NCI-H748 (cell line): ENCODE measurements at regions not wholly inside any gene's neighbourhood (a gene's known extent, or its start where the extent isn't known, plus 50 kb on each side); places are given as distances from the start of the nearest gene placed in this dataset.

Source experiments
- DNase-seq: peaks from one replicate; lab custom pipeline; 2025; ENCODE audit not compliant: unreplicated experiment; lab: John Stamatoyannopoulos, UW

DNA sequence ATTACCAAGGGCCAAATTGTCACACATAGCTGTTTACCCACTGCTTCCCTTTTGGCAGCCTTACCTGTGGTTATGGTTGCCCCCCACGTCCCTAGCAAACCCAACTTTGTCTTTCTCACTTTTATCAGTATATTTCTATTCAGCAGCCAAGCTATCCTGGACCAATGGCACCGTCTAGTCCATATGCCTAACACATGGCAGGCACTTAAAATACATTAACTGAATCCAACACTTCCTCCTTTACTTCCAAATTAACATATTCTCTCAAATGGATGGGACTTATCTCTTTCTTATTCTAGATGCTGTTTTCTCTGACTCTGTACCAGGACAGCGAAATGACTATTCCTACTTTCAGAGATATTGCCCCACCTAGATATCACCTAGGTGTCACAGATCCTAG is 50.9 kb upstream of the SLC44A1 start:
- DNase-seq, result no peak

DNA sequence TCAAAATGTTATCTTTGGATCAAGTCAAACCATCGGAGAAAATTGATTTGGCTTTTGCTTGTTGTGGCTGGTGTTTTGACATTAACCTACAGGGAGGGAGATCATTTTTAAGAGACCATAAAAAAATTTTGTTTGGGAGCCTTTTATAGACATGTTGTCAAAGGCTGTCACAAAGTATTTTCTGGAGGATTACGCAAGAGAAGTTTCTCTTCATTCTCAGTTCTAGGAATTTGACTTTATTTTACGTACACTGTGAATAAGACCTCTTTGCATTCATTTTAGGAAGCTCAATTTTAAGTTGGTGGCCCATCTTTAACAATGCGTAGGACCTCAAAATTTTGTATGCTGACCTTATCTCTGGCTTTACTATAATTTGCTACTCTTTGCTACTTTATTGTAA is 50.2 kb upstream of the SLC44A1 start:
- no peak for DNase-seq
